ENCODE measurements at regions not wholly inside any gene's neighbourhood (a gene's known extent, or its start where the extent isn't known, plus 50 kb on each side); places are given as distances from the start of the nearest gene placed in this dataset.

DNA sequence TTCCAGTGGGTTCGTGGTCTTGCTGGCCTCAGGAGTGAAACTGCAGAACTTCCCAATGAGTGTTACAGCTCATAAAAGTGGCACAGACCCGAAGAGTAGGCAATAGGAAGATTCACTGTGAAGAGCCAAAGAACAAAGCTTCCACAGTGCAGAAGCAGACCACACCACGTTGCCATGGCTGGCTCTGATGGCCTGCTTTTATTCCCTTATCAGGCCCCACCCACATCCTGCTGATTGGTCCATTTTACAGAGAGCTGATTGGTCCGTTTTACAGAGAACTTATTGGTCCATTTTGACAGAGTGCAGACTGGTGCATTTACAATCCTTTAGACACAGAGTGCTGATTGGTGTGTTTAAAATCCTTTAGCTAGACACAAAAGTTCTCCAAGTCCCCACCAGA lies 131.4 kb upstream of the CHRM3 start:
- Histone ChIP-seq H3K4me3 (ENCODE audit: low read length in 2 of 2) (no peak overlapping the region), H3K36me3 (ENCODE audit: control insufficient read depth in 2 of 2, insufficient read depth in 2 of 2, low read length in 1 of 2) (no peaks in the 10 kb centered on the region), H3K27me3 (ENCODE audit: control insufficient read depth in 2 of 2, insufficient read depth in 1 of 2, low read length in 1 of 2) (no peaks in the 10 kb centered on the region), H3K4me1 (ENCODE audit: control insufficient read depth in 2 of 2, insufficient read depth in 2 of 2, low read length in 2 of 2) (no peaks in the 10 kb centered on the region), H3K27ac (ENCODE audit: low read depth in 1 of 2, low read length in 1 of 2) (no peak overlapping the region), H3K9me3 (ENCODE audit: control insufficient read depth in 2 of 2, insufficient read depth in 1 of 2, low read length in 1 of 2) (peaks cover 2 to 8% of the 10 kb centered on the region in 2 donors)
- no peak for DNase-seq (ENCODE audit: low read depth in 6 of 9, low spot score in 9 of 9)
- 91% methylated on average over 4 of the region's 4 CpGs for WGBS

- Histone ChIP-seq H3K27ac (ENCODE audit: low read depth in 1 of 2, low read length in 1 of 2) (no peak overlapping the region), H3K4me1 (ENCODE audit: control insufficient read depth in 2 of 2, insufficient read depth in 2 of 2, low read length in 2 of 2) (no peaks in the 10 kb centered on the region), H3K9me3 (ENCODE audit: control insufficient read depth in 2 of 2, insufficient read depth in 1 of 2, low read length in 1 of 2) (peaks cover 2 to 8% of the 10 kb centered on the region in 2 donors), H3K36me3 (ENCODE audit: control insufficient read depth in 2 of 2, insufficient read depth in 2 of 2, low read length in 1 of 2) (no peaks in the 10 kb centered on the region), H3K27me3 (ENCODE audit: control insufficient read depth in 2 of 2, insufficient read depth in 1 of 2, low read length in 1 of 2) (no peaks in the 10 kb centered on the region), H3K4me3 (ENCODE audit: low read length in 2 of 2) (no peak overlapping the region)
- WGBS = 64% methylated on average over 3 of the region's 3 CpGs
- no peak for DNase-seq (ENCODE audit: low read depth in 6 of 9, low spot score in 9 of 9)
Observed at GRCh38 chr1:239253032-239253431, 133.3 kb upstream of the CHRM3 start.

DNA sequence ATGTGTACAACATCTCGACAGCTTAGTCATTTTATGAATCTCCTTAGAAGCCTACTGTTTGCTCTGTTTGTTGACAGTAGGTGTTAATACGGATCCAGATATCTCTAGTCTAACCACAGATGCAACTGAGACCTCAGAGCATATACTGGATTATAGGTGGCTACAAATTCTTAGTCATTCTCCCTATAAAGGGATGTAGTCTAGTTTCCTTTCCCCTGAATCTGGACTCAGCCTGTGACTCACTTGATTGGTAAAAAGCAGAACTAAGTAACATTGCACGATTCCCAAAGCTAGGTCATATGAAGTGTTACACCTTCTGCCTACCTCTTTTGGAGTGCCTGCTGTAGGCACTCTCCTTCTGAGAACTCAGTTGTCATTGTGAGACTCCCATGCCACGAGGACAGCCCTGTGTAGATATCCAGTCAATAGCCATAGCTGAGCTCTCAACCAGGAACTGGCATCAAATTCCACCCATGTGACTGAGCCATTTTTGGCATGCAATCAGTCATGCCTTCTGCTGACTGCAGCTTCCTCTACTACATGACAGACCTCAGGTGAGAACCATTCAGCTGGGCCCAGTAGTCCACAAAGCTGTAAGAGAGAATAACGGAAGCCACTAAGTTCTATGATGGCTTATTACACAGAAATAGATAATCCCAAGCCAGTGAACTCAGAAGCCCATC lies 135.9 kb upstream of the CHRM3 start:
- WGBS = 67% methylated on average over 5 of the region's 5 CpGs
- Histone ChIP-seq H3K27ac (ENCODE audit: low read depth in 1 of 2, low read length in 1 of 2) (no peak overlapping the region), H3K4me3 (ENCODE audit: low read length in 2 of 2) (no peak overlapping the region), H3K4me1 (ENCODE audit: control insufficient read depth in 2 of 2, insufficient read depth in 2 of 2, low read length in 2 of 2) (no peaks in the 10 kb centered on the region), H3K27me3 (ENCODE audit: control insufficient read depth in 2 of 2, insufficient read depth in 1 of 2, low read length in 1 of 2) (no peaks in the 10 kb centered on the region), H3K36me3 (ENCODE audit: control insufficient read depth in 2 of 2, insufficient read depth in 2 of 2, low read length in 1 of 2) (no peaks in the 10 kb centered on the region), H3K9me3 (ENCODE audit: control insufficient read depth in 2 of 2, insufficient read depth in 1 of 2, low read length in 1 of 2) (peaks cover 1 to 5% of the 10 kb centered on the region in 2 donors)
- DNase-seq (ENCODE audit: low read depth in 6 of 9, low spot score in 9 of 9) = peak in 1 of 9 donors; percentile 9

GRCh38 chr1:239247285-239247684 lies 139.1 kb upstream of the CHRM3 start:
- Histone ChIP-seq H3K27me3 (ENCODE audit: control insufficient read depth in 2 of 2, insufficient read depth in 1 of 2, low read length in 1 of 2) (no peaks in the 10 kb centered on the region), H3K9me3 (ENCODE audit: control insufficient read depth in 2 of 2, insufficient read depth in 1 of 2, low read length in 1 of 2) (no peaks in the 10 kb centered on the region), H3K4me1 (ENCODE audit: control insufficient read depth in 2 of 2, insufficient read depth in 2 of 2, low read length in 2 of 2) (no peaks in the 10 kb centered on the region), H3K36me3 (ENCODE audit: control insufficient read depth in 2 of 2, insufficient read depth in 2 of 2, low read length in 1 of 2) (no peaks in the 10 kb centered on the region), H3K4me3 (ENCODE audit: low read length in 2 of 2) (no peak overlapping the region), H3K27ac (ENCODE audit: low read depth in 1 of 2, low read length in 1 of 2) (no peak overlapping the region)
- no peak for DNase-seq (ENCODE audit: low read depth in 6 of 9, low spot score in 9 of 9)

- H3K4me3 ChIP-seq (ENCODE audit: low read length in 2 of 2) = no peak overlapping the region
- DNase-seq (ENCODE audit: low read depth in 6 of 9, low spot score in 9 of 9) = no peak
- 93% methylated on average over 2 of the region's 2 CpGs for WGBS
- H3K36me3 ChIP-seq (ENCODE audit: control insufficient read depth in 2 of 2, insufficient read depth in 2 of 2, low read length in 1 of 2) = no peaks in the 10 kb centered on the region
- H3K4me1 ChIP-seq (ENCODE audit: control insufficient read depth in 2 of 2, insufficient read depth in 2 of 2, low read length in 2 of 2) = no peaks in the 10 kb centered on the region
- no peak overlapping the region for H3K27ac ChIP-seq (ENCODE audit: low read depth in 1 of 2, low read length in 1 of 2)
- no peaks in the 10 kb centered on the region for H3K27me3 ChIP-seq (ENCODE audit: control insufficient read depth in 2 of 2, insufficient read depth in 1 of 2, low read length in 1 of 2)
- H3K9me3 ChIP-seq (ENCODE audit: control insufficient read depth in 2 of 2, insufficient read depth in 1 of 2, low read length in 1 of 2) = no peaks in the 10 kb centered on the region
Observed at GRCh38 chr1:239244084-239244483, 142.3 kb upstream of the CHRM3 start.

GRCh38 chr1:239243006-239243405 lies 143.4 kb upstream of the CHRM3 start:
- Histone ChIP-seq H3K9me3 (ENCODE audit: control insufficient read depth in 2 of 2, insufficient read depth in 1 of 2, low read length in 1 of 2) (no peaks in the 10 kb centered on the region), H3K4me3 (ENCODE audit: low read length in 2 of 2) (no peak overlapping the region), H3K36me3 (ENCODE audit: control insufficient read depth in 2 of 2, insufficient read depth in 2 of 2, low read length in 1 of 2) (no peaks in the 10 kb centered on the region), H3K27ac (ENCODE audit: low read depth in 1 of 2, low read length in 1 of 2) (no peak overlapping the region), H3K27me3 (ENCODE audit: control insufficient read depth in 2 of 2, insufficient read depth in 1 of 2, low read length in 1 of 2) (no peaks in the 10 kb centered on the region), H3K4me1 (ENCODE audit: control insufficient read depth in 2 of 2, insufficient read depth in 2 of 2, low read length in 2 of 2) (no peaks in the 10 kb centered on the region)
- no peak for DNase-seq (ENCODE audit: low read depth in 6 of 9, low spot score in 9 of 9)
- WGBS = 87% methylated on average over 2 of the region's 2 CpGs

DNA sequence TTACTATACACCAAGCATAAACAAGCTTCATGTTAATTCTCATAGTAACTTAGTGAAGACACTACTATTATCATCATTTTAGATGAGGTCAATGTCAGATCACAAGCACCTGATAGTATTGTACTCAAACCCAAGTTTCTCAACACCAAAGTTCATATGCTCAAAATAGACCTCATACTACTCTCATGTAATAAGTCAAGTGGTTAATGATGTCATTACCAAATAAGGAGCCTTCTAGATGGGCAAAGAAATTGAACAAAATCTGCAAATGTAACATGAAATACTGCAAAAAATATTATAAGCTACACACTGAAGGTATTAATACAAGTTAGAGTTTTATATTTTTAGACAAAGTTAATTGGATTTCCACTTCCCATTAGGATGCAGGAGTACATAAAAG lies 144.0 kb upstream of the CHRM3 start:
- no peak for DNase-seq (ENCODE audit: low read depth in 6 of 9, low spot score in 9 of 9)
- H3K27me3 ChIP-seq (ENCODE audit: control insufficient read depth in 2 of 2, insufficient read depth in 1 of 2, low read length in 1 of 2) = no peaks in the 10 kb centered on the region
- no peaks in the 10 kb centered on the region for H3K9me3 ChIP-seq (ENCODE audit: control insufficient read depth in 2 of 2, insufficient read depth in 1 of 2, low read length in 1 of 2)
- H3K27ac ChIP-seq (ENCODE audit: low read depth in 1 of 2, low read length in 1 of 2) = no peak overlapping the region
- no peak overlapping the region for H3K4me3 ChIP-seq (ENCODE audit: low read length in 2 of 2)
- H3K36me3 ChIP-seq (ENCODE audit: control insufficient read depth in 2 of 2, insufficient read depth in 2 of 2, low read length in 1 of 2) = no peaks in the 10 kb centered on the region
- no peaks in the 10 kb centered on the region for H3K4me1 ChIP-seq (ENCODE audit: control insufficient read depth in 2 of 2, insufficient read depth in 2 of 2, low read length in 2 of 2)

- H3K36me3 ChIP-seq (ENCODE audit: control insufficient read depth in 2 of 2, insufficient read depth in 2 of 2, low read length in 1 of 2) = no peaks in the 10 kb centered on the region
- no peak for DNase-seq (ENCODE audit: low read depth in 6 of 9, low spot score in 9 of 9)
- no peak overlapping the region for H3K27ac ChIP-seq (ENCODE audit: low read depth in 1 of 2, low read length in 1 of 2)
- no peaks in the 10 kb centered on the region for H3K9me3 ChIP-seq (ENCODE audit: control insufficient read depth in 2 of 2, insufficient read depth in 1 of 2, low read length in 1 of 2)
- no peak overlapping the region for H3K4me3 ChIP-seq (ENCODE audit: low read length in 2 of 2)
- WGBS = 77% methylated on average over 3 of the region's 3 CpGs
- no peaks in the 10 kb centered on the region for H3K4me1 ChIP-seq (ENCODE audit: control insufficient read depth in 2 of 2, insufficient read depth in 2 of 2, low read length in 2 of 2)
- H3K27me3 ChIP-seq (ENCODE audit: control insufficient read depth in 2 of 2, insufficient read depth in 1 of 2, low read length in 1 of 2) = no peaks in the 10 kb centered on the region
Observed at GRCh38 chr1:239240736-239241135, 145.6 kb upstream of the CHRM3 start.

GRCh38 chr1:239239529-239239928 lies 146.8 kb upstream of the CHRM3 start:
- H3K27ac ChIP-seq (ENCODE audit: low read depth in 1 of 2, low read length in 1 of 2) = no peak overlapping the region
- H3K36me3 ChIP-seq (ENCODE audit: control insufficient read depth in 2 of 2, insufficient read depth in 2 of 2, low read length in 1 of 2) = no peaks in the 10 kb centered on the region
- H3K27me3 ChIP-seq (ENCODE audit: control insufficient read depth in 2 of 2, insufficient read depth in 1 of 2, low read length in 1 of 2) = no peaks in the 10 kb centered on the region
- no peaks in the 10 kb centered on the region for H3K9me3 ChIP-seq (ENCODE audit: control insufficient read depth in 2 of 2, insufficient read depth in 1 of 2, low read length in 1 of 2)
- no peaks in the 10 kb centered on the region for H3K4me1 ChIP-seq (ENCODE audit: control insufficient read depth in 2 of 2, insufficient read depth in 2 of 2, low read length in 2 of 2)
- DNase-seq (ENCODE audit: low read depth in 6 of 9, low spot score in 9 of 9) = no peak
- no peak overlapping the region for H3K4me3 ChIP-seq (ENCODE audit: low read length in 2 of 2)

GRCh38 chr1:239237912-239238311 lies 148.5 kb upstream of the CHRM3 start:
- no peak overlapping the region for H3K27ac ChIP-seq (ENCODE audit: low read depth in 1 of 2, low read length in 1 of 2)
- H3K36me3 ChIP-seq (ENCODE audit: control insufficient read depth in 2 of 2, insufficient read depth in 2 of 2, low read length in 1 of 2) = no peaks in the 10 kb centered on the region
- no peaks in the 10 kb centered on the region for H3K27me3 ChIP-seq (ENCODE audit: control insufficient read depth in 2 of 2, insufficient read depth in 1 of 2, low read length in 1 of 2)
- no peaks in the 10 kb centered on the region for H3K9me3 ChIP-seq (ENCODE audit: control insufficient read depth in 2 of 2, insufficient read depth in 1 of 2, low read length in 1 of 2)
- no peak for DNase-seq (ENCODE audit: low read depth in 6 of 9, low spot score in 9 of 9)
- no peak overlapping the region for H3K4me3 ChIP-seq (ENCODE audit: low read length in 2 of 2)
- WGBS = 96% methylated on average over 9 of the region's 9 CpGs
- H3K4me1 ChIP-seq (ENCODE audit: control insufficient read depth in 2 of 2, insufficient read depth in 2 of 2, low read length in 2 of 2) = no peaks in the 10 kb centered on the region

Measured in thymus (tissue), 11 donors.